ENCODE measurements at regions not wholly inside any gene's neighbourhood (a gene's known extent, or its start where the extent isn't known, plus 50 kb on each side); places are given as distances from the start of the nearest gene placed in this dataset.

DNA sequence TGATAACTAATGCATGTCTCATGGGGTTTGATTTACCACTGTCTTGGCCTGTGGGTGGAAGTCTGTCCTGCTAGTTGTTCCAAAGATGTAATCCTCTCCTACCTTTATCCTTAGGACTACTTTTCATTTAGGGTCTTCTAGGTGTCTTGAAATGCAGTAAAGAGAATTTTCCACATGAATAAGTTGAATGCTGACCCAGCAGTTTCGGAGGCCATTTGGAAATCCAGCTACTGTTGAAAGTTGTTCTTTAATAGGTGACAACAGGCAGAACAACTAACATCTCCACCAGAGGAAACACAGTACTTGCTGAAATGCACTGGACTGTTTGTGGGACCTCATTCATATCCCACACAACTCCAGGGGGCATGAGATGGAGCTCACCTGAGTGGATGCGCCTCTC, 478.1 kb downstream of the BTBD3 start:
- TF ChIP-seq, protein P1, sequence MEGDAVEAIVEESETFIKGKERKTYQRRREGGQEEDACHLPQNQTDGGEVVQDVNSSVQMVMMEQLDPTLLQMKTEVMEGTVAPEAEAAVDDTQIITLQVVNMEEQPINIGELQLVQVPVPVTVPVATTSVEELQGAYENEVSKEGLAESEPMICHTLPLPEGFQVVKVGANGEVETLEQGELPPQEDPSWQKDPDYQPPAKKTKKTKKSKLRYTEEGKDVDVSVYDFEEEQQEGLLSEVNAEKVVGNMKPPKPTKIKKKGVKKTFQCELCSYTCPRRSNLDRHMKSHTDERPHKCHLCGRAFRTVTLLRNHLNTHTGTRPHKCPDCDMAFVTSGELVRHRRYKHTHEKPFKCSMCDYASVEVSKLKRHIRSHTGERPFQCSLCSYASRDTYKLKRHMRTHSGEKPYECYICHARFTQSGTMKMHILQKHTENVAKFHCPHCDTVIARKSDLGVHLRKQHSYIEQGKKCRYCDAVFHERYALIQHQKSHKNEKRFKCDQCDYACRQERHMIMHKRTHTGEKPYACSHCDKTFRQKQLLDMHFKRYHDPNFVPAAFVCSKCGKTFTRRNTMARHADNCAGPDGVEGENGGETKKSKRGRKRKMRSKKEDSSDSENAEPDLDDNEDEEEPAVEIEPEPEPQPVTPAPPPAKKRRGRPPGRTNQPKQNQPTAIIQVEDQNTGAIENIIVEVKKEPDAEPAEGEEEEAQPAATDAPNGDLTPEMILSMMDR (optimal IDR thresholded peaks at IDR 0.05 in 1 of 3, IDR thresholded peaks at IDR 0.05 in 1 of 3, conservative IDR thresholded peaks at IDR 0.05 in 1 of 3; ENCODE audit: extremely low read depth in 1 of 3, insufficient read depth in 2 of 3, low read length in 3 of 3): no peak
- TF ChIP-seq EZH2 (IDR thresholded peaks at IDR 0.05; ENCODE audit: low read length): no peak
